HG03159 (cell line): ENCODE measurements at regions not wholly inside any gene's neighbourhood (a gene's known extent, or its start where the extent isn't known, plus 50 kb on each side); places are given as distances from the start of the nearest gene placed in this dataset.

Source experiments
- ATAC-seq: cut with Tn5 transposase; IDR thresholded peaks from one replicate; pipeline ENCODE4 v1.9.1; 2021; ENCODE audit warnings: mild to moderate bottlenecking, moderate library complexity; ENCODE audit not compliant: unreplicated experiment

DNA sequence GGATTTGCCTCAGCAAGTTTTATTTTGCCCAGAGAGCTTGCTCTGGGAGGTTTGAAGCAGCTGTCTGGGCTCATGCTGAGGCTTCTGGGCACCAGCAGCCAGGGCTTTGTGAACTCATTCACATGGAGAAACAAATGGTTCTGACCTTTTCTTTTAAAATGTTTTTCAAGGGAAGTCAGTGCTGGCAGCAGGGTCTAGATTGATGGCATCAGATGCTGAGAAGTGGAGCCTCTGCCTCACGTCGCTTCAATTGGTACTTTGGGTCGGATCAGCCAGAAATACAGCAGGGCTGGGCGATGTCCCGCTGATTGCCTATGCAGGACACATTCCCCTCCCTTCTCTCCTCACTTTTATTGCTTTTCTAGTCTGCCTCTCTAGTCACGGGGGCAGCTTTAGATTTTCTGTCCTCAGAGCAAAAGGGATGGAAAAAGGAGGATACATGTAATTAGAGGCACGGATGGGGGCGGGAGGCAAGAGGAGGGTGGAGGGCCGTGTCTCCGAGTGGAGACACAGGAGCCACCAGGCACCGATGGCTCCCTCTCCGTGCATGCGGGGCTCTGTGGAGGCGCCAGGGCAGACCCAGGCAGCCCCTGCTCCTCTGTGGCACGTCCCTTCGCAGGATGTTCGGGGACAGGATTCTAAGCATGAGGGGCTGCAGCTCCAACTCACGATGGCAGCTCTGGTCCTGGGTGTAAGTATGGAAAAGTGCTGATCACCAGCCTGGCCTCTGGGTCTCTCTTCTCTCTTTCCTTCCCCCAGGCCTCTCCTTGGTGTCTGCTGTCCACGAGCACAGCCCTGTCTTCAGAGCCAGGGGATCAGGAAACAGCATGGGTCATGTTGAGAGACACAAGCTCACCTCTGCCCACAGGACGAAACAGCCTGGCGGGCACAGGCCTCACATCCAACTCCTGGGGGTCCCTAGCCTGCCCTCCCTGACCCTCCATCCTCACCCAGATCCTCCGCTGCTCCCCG, 116.1 kb downstream of the FAM43A start:
- ATAC-seq = no peak

DNA sequence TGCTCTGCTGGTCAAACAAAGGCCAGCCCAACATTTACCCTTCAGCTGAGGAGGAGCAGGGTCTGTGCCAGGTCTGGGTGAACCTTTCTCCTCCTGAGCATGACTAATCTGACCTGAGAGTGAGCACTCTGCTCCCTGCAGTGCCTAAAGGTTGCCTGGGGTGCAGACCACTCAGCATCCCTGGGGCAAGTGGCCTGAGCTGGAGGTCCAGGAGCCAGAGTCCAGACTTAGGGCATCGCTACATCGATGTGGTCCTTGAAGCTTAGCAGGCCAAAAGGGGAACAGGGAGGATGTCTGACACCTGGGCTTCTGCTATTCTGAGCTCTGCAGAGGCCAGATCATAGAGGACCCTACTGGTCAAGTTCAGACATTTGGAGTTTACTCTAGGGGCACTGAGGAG, 119.1 kb downstream of the FAM43A start:
- ATAC-seq = no peak

DNA sequence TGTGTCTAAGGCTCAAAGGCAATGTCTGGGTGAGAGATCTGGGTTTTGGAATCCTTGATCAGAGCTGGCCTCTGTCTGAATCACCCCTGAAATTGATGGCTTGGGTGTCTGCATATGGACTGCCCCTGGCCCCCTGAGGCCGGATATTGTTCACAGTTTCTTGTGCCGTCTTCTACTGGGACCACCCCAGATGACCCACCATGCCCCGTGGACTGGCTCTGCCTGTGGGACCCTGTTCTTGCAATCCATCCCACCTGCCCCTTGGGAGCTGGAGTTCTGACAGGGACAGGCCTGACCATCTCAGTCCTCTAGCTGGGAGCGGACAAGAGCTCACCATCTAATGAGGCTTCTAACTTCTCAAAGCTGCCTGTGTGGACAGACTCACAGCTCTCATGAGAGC, 119.9 kb downstream of the FAM43A start:
- no peak for ATAC-seq

DNA sequence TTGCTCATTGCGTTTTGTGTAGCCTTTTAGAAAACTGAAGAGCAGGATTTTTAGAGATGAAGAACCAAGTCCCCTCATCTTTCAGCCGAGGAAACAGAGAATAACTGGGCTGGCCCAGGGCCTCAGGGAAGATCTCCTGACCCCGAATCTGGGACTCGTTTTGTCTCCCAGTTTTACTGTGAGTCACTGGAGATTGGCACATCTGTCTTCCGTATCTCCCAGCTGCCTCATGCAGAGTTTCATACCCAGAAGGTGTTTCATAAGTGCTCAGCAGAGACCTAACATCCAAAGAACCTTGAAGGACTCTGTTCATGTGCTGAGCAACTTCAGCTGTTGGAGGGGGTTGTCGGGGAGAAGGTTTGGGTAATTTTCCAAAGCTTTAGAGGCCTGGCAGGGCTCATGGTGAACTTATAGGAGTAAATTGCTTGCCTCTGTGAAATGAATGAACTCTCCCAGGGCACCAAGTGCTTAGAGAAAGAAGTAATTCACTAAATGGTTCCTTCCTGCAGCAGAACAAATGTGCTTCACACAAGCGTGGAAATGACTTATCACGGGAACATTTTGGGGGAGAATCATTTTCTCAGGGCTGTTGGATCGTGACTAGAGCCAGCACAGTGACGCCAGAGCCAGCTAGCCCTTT, 121.4 kb downstream of the FAM43A start:
- ATAC-seq = no peak

DNA sequence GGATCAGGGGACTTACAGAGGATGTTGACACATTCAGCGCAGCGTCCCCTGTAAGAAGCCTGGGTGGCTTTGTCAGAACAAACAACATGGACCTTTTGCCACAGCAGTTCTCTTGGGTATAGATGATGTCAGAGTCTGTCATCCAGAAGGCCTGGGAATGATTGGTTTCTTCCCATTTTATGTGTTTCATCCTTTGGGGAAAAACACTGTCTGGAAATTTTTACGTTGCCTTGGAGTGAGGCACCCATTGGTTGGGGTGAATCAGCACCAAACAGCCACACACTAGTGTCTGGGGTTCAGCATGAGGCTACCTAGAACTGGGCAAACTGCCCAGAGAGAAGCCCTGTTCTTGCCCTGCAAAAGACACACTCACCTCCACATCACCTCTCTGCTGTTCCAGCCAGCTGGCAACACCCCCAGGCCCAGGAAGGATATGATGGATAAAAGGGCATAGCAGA, 123.0 kb downstream of the FAM43A start:
- no peak for ATAC-seq

DNA sequence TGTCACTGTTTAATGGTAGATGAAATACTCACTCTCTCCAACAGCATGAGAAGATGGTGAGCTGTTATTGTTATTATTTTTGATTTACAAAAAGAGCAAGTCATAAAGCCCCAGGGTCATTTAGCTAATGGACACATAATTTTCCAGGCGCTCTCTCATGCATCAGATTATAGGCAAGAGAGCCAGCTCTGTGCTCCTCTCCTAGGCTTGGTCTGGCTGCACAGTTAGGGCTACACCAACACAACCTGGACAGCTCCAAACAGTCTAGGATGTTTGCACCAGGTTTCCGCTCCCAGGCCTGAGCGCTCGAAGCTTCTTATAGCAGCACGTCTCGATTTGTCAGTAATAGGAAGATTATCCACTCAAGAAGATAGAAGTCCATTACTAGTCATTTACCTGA, 123.7 kb downstream of the FAM43A start:
- no peak for ATAC-seq

DNA sequence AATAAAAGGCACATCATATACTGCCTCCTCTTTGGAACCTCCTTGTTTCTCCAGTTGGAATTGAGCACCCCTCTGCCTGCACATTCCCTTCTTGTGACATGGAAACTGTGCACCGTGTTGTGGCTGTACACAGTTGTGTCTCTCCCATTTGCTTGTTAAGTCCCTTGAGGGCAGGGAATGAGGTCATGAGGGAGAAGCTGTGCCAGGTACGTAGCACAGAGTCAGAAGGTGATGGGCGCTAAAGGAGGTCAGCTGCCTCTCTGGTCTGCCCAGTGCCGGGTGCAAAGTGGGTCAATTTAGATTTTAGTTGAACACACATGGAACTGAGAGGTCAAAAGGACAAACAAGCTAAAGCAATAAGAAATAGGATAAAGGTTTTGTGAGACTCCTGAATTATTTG, 124.4 kb downstream of the FAM43A start:
- no peak for ATAC-seq

DNA sequence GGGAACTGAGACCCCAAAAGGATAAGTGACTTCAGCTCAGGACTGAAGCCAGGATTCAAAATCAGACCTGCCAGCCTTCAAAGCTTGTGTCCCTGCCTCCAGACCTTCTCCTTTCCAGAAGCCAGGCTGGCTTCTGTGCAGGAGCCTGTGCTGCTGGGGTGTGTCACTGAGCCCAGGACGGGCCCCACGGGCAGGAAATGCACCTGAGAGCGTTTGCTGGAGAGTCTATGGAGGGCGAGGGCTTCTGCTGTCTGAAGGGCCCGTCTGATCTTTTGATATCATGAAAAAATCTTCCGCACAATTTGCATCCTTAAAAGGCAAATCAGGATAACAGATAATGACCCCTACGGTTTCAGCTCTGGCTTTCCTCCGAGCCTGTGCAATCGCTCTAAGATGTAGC, 125.4 kb downstream of the FAM43A start:
- no peak for ATAC-seq

DNA sequence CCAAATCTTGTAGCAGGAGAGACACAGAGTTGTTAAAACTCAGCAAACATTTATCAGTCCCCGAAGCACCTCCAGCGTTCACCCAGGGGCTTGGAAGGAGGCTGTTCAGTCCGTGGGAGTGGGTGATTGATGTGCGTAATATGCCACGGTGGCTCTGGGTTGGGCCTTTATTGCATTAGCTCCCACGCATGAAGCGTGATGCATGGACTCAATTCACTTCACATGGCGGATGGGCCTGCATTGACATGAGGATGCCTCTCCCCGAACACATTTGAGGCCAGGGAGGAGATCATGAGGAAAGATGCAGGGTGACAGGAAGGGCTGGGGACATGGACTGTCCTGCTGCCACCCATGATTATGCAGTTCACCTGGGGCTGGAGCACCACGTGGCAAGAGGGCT, 126.5 kb downstream of the FAM43A start:
- ATAC-seq = no peak

DNA sequence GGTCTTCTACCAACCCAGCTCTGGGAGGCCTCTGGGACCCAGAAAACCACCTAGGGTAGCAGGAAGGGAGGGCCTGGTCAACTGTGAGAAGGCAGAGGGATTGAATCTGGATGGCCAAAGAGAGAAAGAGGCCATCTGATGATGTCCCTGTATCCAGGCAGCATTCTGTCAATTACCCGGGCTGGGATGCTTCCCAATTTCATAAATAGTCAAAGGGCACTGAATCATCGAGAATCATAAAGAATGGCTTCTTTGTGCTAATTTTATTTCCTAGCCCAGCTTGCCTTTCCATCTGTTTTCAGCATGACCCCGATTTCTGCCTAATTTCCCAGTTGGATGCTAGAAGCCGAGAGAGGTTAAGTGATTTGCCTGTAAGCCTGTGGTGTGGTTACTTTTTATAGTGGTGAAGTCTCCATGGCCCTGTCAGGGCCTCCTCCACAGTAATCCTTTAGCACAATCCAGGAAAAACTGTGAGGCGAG, 129.2 kb downstream of the FAM43A start:
- ATAC-seq = no peak

DNA sequence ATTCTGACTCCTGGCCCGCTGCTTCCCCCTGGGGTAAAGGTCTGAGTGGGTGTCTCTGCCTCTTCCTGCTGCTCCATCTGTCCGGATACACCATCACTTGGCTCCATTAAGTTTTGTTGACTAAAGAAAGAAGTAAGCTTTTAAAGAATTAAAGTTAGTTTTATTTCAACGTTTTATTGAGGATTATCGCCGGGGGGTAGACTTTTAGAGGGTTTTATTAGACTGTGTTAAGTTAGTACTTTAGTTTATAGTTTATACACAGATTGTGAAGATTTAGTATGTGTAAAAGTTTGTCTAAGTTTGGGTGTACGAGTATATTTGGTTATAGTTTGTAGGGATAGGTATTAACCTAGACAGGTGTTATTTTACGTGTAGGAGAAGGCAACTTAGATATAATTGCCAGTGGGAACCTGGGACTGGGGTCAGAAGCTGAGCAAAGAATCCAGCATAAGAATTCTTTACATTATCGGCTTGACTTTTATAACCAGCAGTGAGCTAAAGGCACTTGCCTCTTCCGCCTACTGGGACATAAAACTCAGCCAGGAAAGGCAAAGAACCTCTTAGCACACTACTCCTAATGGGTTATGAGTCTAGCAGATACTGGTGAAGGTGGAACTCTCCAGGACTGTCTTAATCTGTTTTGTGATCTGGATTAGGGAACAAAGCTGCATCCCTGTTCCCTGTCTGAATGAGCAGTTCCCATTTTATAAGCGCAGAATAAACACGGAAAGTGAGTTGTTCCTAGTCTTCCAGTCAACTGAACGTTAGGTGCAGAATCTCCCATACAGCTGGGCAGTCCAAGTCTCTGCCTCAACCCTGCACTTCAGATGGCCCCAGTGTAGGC, 131.3 kb downstream of the FAM43A start:
- no peak for ATAC-seq

DNA sequence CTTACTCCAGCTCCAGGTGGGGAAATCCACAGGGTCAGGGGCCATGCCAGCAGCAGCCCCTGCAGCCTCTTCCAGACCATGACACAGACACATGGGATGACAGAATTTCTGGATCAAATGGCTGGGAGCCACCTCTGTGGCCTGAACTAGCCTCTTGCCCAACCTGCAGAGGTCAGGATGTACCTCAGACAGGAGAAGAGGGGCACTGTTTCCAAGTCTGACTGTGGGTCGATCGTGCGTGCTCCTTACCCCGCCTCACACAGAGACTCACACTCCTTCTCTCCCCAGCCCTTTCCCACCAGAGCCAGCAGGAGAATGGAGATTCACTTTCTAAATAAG, 131.9 kb downstream of the FAM43A start:
- no peak for ATAC-seq

DNA sequence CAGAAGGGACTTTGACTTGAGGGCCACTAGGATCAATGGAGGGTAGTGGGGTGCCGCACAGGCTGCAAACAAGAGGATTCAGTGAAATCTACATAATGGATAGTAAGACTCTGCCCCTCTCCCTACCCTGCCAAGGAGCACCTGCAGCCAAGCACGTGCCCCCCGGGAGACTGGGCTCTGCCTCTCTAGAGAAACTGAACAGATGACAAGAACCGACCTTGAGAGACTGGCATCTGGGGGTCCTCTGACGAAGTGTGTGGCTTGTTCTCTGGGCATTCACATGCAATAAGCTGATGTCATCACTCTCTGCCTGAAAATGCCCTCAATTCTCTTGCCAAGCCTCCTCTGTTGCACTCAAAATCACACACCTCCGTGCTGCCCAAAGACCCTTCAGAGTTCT, 132.3 kb downstream of the FAM43A start:
- no peak for ATAC-seq

DNA sequence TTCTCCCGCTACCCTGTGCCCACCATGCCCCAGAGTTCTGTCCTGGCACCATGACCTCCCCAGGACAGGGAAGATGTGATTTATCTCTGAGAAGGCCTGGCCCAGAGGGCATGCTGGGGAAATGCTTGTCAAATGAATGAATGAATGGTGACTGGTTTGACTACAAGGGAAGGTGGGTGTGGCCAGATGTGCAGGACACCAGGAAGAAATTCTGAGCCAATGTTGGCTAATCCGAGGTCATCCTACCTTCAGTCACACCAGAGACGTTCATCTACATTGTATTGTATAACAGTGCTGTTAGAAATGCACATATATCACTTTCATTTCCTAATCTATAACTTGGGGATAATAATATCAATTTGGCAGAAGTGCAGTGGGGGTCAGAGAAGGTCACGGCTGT, 138.4 kb downstream of the FAM43A start:
- no peak for ATAC-seq

DNA sequence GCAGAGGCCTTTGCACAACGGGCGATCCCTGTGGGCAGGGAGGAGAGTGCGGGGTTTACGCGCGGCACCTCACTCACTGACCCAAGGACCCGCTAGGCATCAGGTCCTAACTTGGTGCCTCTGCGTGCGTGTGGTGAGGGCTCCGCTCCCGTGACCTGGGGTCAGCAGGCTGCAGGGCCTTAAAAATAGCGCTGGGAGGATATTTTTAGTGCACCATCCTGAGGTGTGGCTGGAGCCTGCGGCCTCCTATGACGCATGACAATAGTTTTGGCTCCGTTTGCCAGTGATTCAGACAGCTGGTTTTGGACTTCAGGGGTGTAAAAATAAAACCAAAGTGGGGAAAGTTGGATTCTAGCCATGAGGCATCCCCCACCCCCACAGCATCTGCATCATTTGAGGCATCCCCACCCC, 139.0 kb downstream of the FAM43A start:
- no peak for ATAC-seq

DNA sequence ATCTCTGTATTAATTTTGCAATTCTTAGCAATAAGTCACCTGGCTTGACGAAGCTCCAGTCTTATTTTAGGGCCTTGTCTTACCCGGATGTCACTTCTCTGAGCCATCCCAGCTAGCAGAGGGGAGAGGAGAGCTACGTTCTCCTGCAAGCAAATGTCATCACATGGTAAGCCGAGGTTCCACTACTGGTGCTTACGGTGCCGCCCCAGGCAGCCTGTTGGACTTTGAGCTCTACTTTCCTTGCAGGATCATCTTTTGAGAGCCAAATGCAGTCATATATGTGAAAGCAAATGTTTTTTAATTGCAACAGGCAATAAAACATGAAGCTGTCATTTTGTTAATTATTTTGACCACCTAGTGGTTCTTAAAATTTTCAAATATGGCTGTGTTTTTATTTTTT, 140.9 kb downstream of the FAM43A start:
- ATAC-seq = no peak

DNA sequence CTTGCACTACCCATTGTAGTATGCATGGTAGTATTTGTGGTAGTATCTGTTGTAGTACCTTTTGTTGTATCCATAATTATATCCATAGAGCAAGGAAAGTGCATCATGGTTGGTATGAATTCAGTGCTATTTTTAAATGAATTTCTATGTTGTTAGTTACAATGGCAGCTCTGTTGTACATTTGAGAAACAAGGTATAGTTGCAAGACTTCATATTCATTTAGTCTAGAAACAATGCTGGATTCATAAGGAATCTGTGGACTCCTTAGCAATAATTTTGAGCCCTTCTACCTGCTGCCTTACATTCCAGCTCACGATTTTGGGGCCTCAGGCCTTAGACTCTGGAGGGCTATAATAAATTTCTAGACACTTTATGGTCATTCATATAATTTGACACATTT, 141.8 kb downstream of the FAM43A start:
- no peak for ATAC-seq

DNA sequence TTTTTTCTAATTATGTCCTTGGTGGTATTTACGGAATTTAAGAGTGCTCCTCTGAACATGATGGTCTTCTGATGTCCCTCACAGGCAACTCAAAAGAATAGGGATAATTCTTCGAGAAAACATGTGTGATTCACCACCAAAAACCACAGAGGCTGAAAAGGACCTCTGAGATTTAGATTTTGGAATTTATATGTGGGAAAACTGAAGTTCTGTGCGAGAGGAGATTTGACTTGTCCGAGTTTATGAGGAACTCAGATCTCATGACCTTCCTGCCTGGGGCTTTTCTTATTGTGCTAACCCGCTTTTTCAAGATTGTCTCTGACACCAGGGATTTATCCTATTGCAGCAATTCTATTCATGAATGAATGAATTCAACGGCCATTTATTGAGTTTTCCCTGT, 142.4 kb downstream of the FAM43A start:
- no peak for ATAC-seq

DNA sequence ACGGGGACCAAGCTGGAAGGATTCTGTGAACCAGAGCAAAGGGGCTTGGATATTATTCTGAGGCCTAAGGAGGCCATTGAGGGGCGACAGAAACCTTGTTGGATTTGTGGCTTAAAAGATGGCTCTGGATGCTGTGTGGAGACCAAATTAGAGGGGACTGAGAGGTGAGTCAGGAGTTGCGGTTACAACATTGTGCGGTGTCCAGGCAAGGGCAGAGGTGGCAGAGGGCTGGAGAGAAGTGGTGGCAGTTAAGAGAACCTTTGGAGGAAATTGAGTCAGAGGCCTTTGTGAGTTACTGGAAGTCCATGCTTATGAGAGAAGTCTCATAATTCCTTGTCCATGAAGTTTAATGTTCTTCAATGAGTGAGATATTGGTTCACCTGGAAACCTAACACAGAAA, 143.2 kb downstream of the FAM43A start:
- ATAC-seq = no peak

DNA sequence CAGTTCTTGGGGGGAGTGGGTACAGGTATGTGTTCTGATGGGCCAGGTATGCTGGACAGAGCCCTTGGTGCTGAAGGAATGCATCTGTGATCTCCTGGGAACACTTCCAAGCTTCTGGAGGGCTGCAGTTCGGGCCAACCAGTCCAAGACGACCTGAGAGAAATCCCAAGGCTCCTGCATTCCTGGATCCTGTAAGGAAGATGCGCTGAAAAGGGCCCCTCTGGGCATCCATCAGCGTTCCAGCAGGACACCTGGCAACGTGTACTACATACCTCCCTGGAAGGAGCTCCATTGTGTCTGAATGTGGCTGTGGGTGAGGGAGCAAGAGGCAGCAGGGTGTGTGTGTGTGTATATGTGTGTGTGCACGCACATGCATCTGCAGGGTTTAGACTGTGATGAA, 144.7 kb downstream of the FAM43A start:
- no peak for ATAC-seq

DNA sequence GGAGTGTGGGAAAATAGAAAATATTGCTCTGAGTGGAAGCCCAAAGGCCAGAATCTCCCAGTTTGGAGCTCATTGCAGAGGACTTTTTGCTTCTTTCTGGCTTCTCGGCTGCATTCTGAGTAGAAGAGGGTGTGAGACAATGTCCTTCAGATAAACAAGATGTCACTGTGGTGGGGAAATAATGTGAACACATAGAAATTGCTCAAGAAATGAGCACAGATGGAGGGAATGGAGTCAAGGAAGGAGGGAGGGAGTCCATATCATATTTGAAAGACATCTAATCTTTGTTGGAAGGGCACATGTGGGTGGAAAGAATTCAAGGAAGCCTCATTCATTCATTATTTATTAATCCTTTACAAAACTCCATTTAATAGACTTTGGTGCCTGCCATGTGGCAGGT, 145.3 kb downstream of the FAM43A start:
- no peak for ATAC-seq
